ENCODE measurements at regions not wholly inside any gene's neighbourhood (a gene's known extent, or its start where the extent isn't known, plus 50 kb on each side); places are given as distances from the start of the nearest gene placed in this dataset.
"Not testable (repeated sequence)": the region's sequence is repeated elsewhere in the genome, so short reads cannot be mapped to it uniquely, and the experiment has no call there.

DNA sequence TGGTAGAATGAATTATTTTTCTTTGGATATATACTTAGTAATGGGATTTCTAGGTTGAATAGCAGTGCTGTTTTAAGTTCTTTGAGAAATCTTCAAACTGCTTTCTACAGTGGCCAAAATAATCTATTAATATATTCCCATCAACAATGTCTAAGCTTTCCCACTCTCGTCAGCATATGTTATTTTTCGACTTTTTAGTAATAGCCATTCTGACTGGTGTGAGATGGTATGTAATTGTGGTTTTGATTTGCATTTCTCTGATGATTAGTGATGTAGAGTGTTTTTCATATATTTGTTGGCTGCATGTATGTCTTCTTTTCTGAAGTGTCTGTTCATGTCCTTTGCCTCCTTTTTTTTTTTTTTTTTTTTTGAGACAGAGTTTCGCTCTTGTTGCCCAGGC lies 90.2 kb upstream of the CSNK1A1L start:
- H3K27me3 ChIP-seq: no peaks in the 10 kb centered on the region
- no peak for DNase-seq
- no peak overlapping the region for H3K27ac ChIP-seq
- H3K9me3 ChIP-seq (replicated peaks): no peaks in the 10 kb centered on the region
- H3K4me1 ChIP-seq: no peaks in the 10 kb centered on the region
- no peak overlapping the region for H3K4me3 ChIP-seq
- no peaks in the 10 kb centered on the region for H3K36me3 ChIP-seq

DNA sequence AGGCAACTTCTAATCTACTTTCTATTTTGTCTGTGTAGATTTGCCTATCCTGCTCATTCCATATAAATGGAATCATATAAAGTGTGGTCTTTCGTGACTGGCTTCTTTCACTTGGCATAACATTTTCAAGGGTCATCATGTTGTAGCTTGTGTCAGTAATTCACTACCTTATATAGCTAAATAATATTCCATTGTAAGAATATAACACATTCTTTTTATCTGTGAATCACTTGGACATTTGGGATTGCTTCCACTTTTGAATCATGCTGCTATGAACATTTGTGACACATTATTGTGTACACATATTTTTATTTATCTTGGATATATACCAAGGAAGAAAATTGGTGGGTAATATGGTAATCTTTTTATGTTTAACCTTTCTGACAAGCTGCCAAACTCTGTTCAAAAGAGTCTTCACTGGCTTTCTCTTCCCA lies 89.0 kb upstream of the CSNK1A1L start:
- no peak for DNase-seq
- H3K27me3 ChIP-seq: no peaks in the 10 kb centered on the region
- no peaks in the 10 kb centered on the region for H3K4me1 ChIP-seq
- no peak overlapping the region for H3K4me3 ChIP-seq
- no peaks in the 10 kb centered on the region for H3K9me3 ChIP-seq (replicated peaks)
- no peak overlapping the region for H3K27ac ChIP-seq
- H3K36me3 ChIP-seq: no peaks in the 10 kb centered on the region

- no peak for DNase-seq
- H3K36me3 ChIP-seq: no peaks in the 10 kb centered on the region
- no peaks in the 10 kb centered on the region for H3K4me1 ChIP-seq
- no peaks in the 10 kb centered on the region for H3K27me3 ChIP-seq
- H3K9me3 ChIP-seq (replicated peaks): no peaks in the 10 kb centered on the region
- no peak overlapping the region for H3K27ac ChIP-seq
- H3K4me3 ChIP-seq: no peak overlapping the region
Measured at GRCh38 chr13:37192956-37193355, 87.5 kb upstream of the CSNK1A1L start.

GRCh38 chr13:37187621-37188020 lies 82.2 kb upstream of the CSNK1A1L start:
- Histone ChIP-seq H3K4me1 (no peaks in the 10 kb centered on the region), H3K9me3 (replicated peaks) (no peaks in the 10 kb centered on the region), H3K27ac (no peak overlapping the region), H3K36me3 (no peaks in the 10 kb centered on the region), H3K27me3 (no peaks in the 10 kb centered on the region), H3K4me3 (no peak overlapping the region)
- no peak for DNase-seq

DNA sequence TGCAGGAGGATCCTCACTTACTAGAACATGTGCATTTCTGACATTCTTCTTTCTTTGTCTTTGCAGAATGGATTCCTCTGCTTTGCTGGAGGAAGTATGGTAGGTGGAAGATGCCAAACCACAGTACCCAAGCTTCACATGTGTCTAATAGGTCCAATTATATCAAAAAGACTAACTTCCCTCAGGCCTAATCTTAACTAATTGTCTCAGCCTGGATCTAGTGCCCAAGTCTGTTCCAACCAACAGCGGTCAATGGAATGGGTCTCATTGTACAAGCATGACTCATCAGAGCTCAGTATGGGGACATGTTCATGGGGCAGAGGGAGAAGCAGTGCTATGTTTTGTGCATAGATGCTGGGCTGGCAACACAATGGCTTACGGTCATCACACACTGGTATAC lies 81.6 kb upstream of the CSNK1A1L start:
- no peak for DNase-seq
- H3K9me3 ChIP-seq (replicated peaks): no peaks in the 10 kb centered on the region
- H3K36me3 ChIP-seq: no peaks in the 10 kb centered on the region
- H3K27me3 ChIP-seq: no peaks in the 10 kb centered on the region
- no peak overlapping the region for H3K4me3 ChIP-seq
- no peak overlapping the region for H3K27ac ChIP-seq
- no peaks in the 10 kb centered on the region for H3K4me1 ChIP-seq

GRCh38 chr13:37181620-37182019 lies 76.2 kb upstream of the CSNK1A1L start:
- H3K4me1 ChIP-seq: no peaks in the 10 kb centered on the region
- H3K4me3 ChIP-seq: no peak overlapping the region
- no peaks in the 10 kb centered on the region for H3K9me3 ChIP-seq (replicated peaks)
- no peak for DNase-seq
- no peaks in the 10 kb centered on the region for H3K36me3 ChIP-seq
- no peak overlapping the region for H3K27ac ChIP-seq
- H3K27me3 ChIP-seq: no peaks in the 10 kb centered on the region

GRCh38 chr13:37179645-37180044 lies 74.2 kb upstream of the CSNK1A1L start:
- DNase-seq: no peak
- Histone ChIP-seq H3K36me3 (no peaks in the 10 kb centered on the region), H3K4me1 (no peaks in the 10 kb centered on the region), H3K9me3 (replicated peaks) (no peaks in the 10 kb centered on the region), H3K27me3 (no peaks in the 10 kb centered on the region), H3K27ac (no peak overlapping the region), H3K4me3 (no peak overlapping the region)

- H3K9me3 ChIP-seq (replicated peaks): no peaks in the 10 kb centered on the region
Measured at GRCh38 chr13:37177125-37177524, 71.7 kb upstream of the CSNK1A1L start.

DNA sequence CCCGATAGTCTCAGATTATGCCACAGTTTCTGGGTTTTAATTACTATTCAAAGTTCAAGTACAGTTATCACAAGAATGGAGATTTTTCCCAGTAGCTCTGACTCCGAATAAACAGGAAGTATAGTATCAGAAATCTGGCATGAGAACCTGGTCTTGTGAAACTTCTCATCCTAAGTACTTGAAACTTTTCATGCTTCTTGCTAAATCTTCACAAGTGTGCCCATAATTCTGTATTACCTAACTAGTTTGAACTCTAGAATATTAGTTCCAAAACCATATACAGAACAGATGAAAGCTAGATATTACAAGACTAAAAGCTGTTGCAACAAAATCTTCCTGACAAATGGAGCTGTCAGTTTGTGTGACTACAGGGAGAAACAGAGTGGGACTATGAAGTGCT lies 70.5 kb upstream of the CSNK1A1L start:
- no peak overlapping the region for H3K4me3 ChIP-seq
- H3K9me3 ChIP-seq (replicated peaks): no peaks in the 10 kb centered on the region
- no peak for DNase-seq
- H3K27ac ChIP-seq: no peak overlapping the region
- H3K4me1 ChIP-seq: no peaks in the 10 kb centered on the region
- no peaks in the 10 kb centered on the region for H3K27me3 ChIP-seq
- H3K36me3 ChIP-seq: no peaks in the 10 kb centered on the region

More at GRCh38 chr13:37177125-37177524, 71.7 kb upstream of the CSNK1A1L start:
- Histone ChIP-seq H3K4me1 (no peaks in the 10 kb centered on the region), H3K36me3 (no peaks in the 10 kb centered on the region), H3K27ac (no peak overlapping the region), H3K4me3 (no peak overlapping the region), H3K27me3 (no peaks in the 10 kb centered on the region)
- no peak for DNase-seq

DNA sequence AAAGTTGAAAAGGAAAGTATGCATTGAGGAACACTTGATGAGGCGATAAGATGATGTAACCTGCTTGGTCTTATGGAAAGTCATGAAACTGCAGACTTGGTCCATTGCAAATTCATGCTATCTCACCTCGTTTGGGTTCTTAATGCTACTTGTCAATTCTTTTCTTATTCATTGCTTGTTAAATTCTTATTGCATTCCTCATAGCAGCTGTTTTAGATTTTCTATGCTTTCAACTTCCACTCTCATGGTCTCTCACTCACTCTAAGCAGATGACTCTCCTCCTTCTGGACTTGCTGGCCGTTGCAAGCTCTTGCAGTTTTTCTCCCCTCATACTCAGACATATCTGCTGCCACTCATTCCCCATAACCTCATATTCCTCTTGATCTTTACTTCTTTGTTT lies 67.8 kb upstream of the CSNK1A1L start:
- Histone ChIP-seq H3K27me3 (no peaks in the 10 kb centered on the region), H3K27ac (no peak overlapping the region), H3K4me1 (no peaks in the 10 kb centered on the region), H3K36me3 (no peaks in the 10 kb centered on the region), H3K4me3 (no peak overlapping the region), H3K9me3 (replicated peaks) (no peaks in the 10 kb centered on the region)
- no peak for DNase-seq

GRCh38 chr13:37172226-37172625 lies 66.8 kb upstream of the CSNK1A1L start:
- not testable (repeated sequence) for H3K36me3 ChIP-seq; H3K4me1 ChIP-seq; DNase-seq; H3K9me3 ChIP-seq (replicated peaks); H3K27me3 ChIP-seq; H3K27ac ChIP-seq; H3K4me3 ChIP-seq

DNA sequence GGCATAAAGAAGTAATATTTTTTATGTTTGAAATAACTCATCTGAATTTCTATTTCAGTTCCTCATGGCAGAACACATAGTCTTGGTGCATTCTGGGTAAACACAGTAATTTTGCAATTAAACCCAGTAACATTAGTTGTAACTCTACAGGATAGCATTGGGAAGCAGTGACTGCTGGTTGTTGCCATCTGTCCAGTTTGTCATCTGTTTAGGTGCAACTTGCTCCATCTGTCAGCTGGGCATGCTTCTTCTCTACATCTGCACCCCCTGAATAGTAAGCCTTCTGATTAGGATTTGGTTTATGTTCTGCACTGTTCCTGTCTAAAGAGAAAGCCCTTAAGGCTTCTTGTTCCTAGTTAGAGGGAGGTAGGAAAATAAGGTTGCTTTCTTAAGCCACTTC lies 63.5 kb upstream of the CSNK1A1L start:
- Histone ChIP-seq H3K36me3 (no peaks in the 10 kb centered on the region), H3K9me3 (replicated peaks) (no peaks in the 10 kb centered on the region), H3K4me3 (no peak overlapping the region), H3K27me3 (no peaks in the 10 kb centered on the region), H3K4me1 (no peaks in the 10 kb centered on the region), H3K27ac (no peak overlapping the region)
- DNase-seq: no peak

DNA sequence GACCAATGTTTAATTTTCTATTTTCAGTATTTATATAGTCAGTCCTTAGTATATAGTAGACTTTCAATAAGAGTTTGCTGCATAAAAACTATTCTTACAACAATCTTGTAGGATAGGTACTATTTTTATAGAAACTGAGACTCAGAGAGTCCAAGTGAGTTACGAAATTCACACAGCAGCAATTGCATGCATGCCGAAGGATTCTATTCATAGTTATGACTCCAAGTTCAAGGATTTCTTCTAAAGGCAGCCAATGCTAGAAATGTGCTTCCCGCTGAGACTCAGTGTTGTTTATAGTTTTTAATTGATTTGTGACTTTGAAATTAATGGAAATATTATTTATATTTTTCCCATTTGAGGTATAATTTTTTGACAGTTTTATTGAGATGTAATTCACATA lies 62.7 kb upstream of the CSNK1A1L start:
- H3K9me3 ChIP-seq (replicated peaks): no peaks in the 10 kb centered on the region
- H3K27ac ChIP-seq: no peak overlapping the region
- H3K27me3 ChIP-seq: no peaks in the 10 kb centered on the region
- DNase-seq: no peak
- H3K4me1 ChIP-seq: no peaks in the 10 kb centered on the region
- H3K36me3 ChIP-seq: no peaks in the 10 kb centered on the region
- no peak overlapping the region for H3K4me3 ChIP-seq

- Histone ChIP-seq H3K9me3 (replicated peaks) (peaks cover 8% of the 10 kb centered on the region; the same call in 1 of the 2 replicates), H3K4me3 (no peak overlapping the region), H3K27ac (no peak overlapping the region), H3K27me3 (no peaks in the 10 kb centered on the region), H3K4me1 (no peaks in the 10 kb centered on the region), H3K36me3 (no peaks in the 10 kb centered on the region)
- no peak for DNase-seq
Measured at GRCh38 chr13:37164635-37165034, 59.2 kb upstream of the CSNK1A1L start.

DNA sequence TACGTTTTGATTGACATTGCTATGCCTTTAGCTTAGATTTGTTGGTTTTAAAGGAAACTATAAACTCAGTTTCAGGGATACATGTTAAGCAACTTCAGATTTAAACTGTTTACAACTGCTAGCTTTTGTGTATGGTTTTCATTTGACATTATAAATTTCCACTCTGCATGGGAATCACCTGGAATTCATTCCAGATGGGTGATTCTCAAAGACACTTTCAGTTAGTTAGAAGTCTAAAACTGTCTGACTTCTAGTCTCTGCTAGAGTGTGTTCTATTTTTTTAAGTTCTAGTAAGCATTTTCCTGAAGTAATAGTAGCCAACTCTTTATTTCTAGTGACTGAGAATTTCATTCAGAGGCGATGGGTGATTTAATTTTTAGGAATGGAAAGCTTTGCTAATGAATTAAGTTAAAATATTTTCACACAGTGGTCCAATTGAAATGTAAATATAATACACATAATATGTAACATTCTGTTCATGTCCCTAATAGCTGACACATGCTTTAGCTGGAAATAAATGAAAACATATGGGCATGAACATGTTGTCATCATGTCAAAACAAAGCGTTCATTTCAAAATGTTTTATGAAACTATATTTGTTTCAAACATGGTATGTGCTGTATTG lies 58.3 kb upstream of the CSNK1A1L start:
- Histone ChIP-seq H3K27ac (no peak overlapping the region), H3K4me1 (no peaks in the 10 kb centered on the region), H3K36me3 (no peaks in the 10 kb centered on the region), H3K27me3 (no peaks in the 10 kb centered on the region), H3K9me3 (replicated peaks) (peaks cover 8% of the 10 kb centered on the region; the same call in 1 of the 2 replicates), H3K4me3 (no peak overlapping the region)
- no peak for DNase-seq

DNA sequence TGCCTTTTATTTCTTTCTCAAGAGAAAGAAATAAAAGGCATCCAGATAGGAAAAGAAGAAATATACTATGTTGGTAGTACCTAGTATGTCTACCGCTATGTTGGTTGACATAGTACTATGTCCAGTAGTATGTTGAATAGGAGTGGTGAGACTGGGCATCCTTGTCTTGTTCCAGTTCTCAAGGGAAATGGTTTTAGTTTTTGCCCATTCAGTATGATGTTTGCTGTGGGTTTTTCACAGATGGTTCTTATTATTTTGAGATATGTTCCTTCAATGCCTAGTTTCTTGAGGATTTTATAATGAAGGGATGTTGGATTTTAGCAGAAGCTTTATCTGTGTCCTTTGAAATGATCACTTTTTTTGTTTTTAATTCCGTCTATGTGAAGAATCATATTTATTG lies 53.0 kb upstream of the CSNK1A1L start:
- no peaks in the 10 kb centered on the region for H3K27me3 ChIP-seq
- peaks cover 14% of the 10 kb centered on the region for H3K9me3 ChIP-seq (replicated peaks)
- DNase-seq: no peak
- H3K27ac ChIP-seq: no peak overlapping the region
- H3K4me3 ChIP-seq: no peak overlapping the region
- no peaks in the 10 kb centered on the region for H3K36me3 ChIP-seq
- H3K4me1 ChIP-seq: peaks cover 4% of the 10 kb centered on the region; the same call in 1 of the 2 replicates

All from SJCRH30 (cell line).